Mesodermal cell (in vitro differentiated cells): ENCODE measurements at regions not wholly inside any gene's neighbourhood (a gene's known extent, or its start where the extent isn't known, plus 50 kb on each side); places are given as distances from the start of the nearest gene placed in this dataset.

Experiments used
- H3K27ac ChIP-seq: 2 replicates; pipeline ENCODE4 v1.7.0; 2013; ENCODE audit warnings: mild to moderate bottlenecking, low read depth, low read length, moderate library complexity; ENCODE audit not compliant: severe bottlenecking
- H3K36me3 ChIP-seq: 2 replicates; pipeline ENCODE4 v1.7.1; 2013; ENCODE audit warnings: mild to moderate bottlenecking, low read length, moderate library complexity; ENCODE audit not compliant: control insufficient read depth, insufficient read depth
- H3K4me1 ChIP-seq: one replicate; pipeline ENCODE4 v1.7.1; 2013; ENCODE audit warnings: mild to moderate bottlenecking, low read length; ENCODE audit not compliant: insufficient read depth, control insufficient read depth, poor library complexity, severe bottlenecking
- H3K4me3 ChIP-seq: 2 replicates; pipeline ENCODE4 v1.7.0; 2013; ENCODE audit warnings: low read length, control low read depth, mild to moderate bottlenecking; ENCODE audit not compliant: insufficient read depth, poor library complexity, severe bottlenecking; ENCODE audit errors: extremely low read depth
- H3K9me3 ChIP-seq: 2 replicates; pipeline ENCODE4 v1.7.1; 2013; ENCODE audit warnings: mild to moderate bottlenecking, low read length, moderate library complexity; ENCODE audit not compliant: control insufficient read depth
- WGBS, 2 experiments: methylation state at CpG; one replicate each; pipeline ENCODE4 v1.1.5; 2013; ENCODE audit warnings: missing lambda C conversion rate in 2 of 2; ENCODE audit not compliant: insufficient coverage in 2 of 2; 5-methylcytosine and 5-hydroxymethylcytosine counted together

DNA sequence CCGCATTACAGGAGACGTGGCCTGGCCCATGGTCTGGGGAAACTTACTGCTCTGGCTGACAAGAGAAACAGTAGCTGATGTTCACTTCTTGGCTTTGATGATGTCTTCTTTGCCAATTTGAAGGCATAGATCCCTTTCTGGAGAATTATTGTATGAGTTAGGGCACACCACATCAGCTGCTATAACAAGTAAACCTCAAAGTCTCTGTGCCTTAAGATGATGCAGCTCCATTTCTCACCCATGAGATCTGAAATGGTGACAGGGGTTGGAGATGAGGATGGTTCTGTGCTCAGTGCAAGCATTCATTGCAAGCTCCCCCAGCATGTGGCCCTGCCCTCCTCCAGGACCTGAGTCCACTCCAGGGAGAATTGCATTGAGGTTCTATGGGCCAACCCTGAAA lies 157.4 kb downstream of the IRX5 start:
- no peak overlapping the region for H3K27ac ChIP-seq
- no peaks in the 10 kb centered on the region for H3K4me1 ChIP-seq
- no peak overlapping the region for H3K4me3 ChIP-seq
- H3K36me3 ChIP-seq = no peaks in the 10 kb centered on the region
- no peaks in the 10 kb centered on the region for H3K9me3 ChIP-seq
- WGBS, 2 experiments = 100% methylated on average over 2 of the region's 2 CpGs

DNA sequence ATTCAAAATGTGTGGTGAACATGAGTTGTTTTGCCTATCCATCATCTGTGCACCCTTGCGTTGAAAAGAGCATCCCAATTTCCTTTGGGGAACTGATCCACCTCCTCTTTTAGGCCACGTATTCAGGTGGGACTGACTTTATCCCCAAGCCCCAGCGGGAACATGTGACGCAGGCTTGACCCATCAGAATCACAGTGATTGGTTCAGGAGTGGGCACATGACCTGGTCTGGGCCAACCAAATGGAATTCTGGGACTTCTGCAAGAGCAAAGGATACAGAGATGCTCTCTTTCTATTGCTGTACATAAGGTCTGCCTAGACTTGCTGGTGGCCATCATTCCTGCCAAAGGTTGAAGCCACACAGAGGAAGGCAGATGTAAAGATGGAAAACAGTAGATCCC lies 158.9 kb downstream of the IRX5 start:
- no peaks in the 10 kb centered on the region for H3K9me3 ChIP-seq
- H3K27ac ChIP-seq = no peak overlapping the region
- H3K4me1 ChIP-seq = no peaks in the 10 kb centered on the region
- no peaks in the 10 kb centered on the region for H3K36me3 ChIP-seq
- 93 to 97% methylated on average over 4 of the region's 4 CpGs for WGBS, 2 experiments
- no peak overlapping the region for H3K4me3 ChIP-seq

DNA sequence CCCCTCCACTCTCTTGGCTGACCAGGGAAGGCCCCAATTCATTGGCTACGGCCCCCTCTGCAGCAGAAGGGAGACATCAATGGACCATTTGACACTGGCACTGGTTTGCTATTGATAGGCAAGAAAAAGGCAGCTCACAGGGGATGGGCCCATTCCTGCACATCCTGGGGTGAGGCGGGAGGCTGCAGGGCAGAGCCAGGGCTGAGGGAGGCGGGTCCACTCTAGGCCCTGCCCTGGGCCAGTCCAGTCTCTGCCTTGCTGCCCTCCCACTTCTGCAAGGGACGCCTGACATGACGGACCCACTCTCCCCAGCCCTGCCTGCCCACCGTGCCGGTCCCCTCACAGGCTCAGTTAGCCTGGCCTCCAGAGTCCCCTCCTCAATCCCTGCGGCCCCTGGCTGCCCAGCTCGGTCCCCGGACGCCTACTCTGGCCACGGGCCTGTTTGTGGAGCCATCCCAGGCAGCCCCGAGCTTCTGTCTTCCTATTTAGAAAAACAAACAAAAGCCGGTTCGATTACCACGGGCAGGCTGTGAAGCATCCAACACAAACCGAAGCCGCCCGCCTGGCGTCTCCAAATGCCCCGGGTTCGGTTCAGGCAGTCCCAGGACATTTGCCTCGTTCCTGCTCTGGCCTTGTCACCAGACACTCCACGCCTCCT lies 160.7 kb downstream of the IRX5 start:
- Histone ChIP-seq H3K27ac (no peak overlapping the region), H3K36me3 (no peaks in the 10 kb centered on the region), H3K4me3 (no peak overlapping the region), H3K4me1 (no peaks in the 10 kb centered on the region), H3K9me3 (no peaks in the 10 kb centered on the region)
- 85 to 93% methylated on average over 21 to 22 of the region's 24 CpGs for WGBS, 2 experiments

DNA sequence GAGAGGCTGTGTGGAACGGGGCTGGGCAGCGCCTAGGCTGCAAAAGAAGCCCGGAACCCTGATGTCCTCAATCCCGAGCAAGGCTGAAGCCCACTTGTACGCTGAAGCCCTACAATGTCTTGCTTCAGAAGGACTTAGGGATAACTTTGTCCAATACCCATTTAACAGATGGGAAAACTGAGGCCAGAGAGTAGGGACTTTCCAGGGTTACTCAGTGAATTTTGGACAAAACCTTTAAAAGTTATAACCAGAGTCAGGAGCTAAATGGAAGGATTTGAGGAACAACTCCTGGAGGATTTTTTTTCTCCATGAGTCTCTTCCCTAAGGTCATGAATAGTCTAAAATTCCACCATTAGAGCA lies 161.2 kb downstream of the IRX5 start:
- Histone ChIP-seq H3K4me1 (no peaks in the 10 kb centered on the region), H3K27ac (no peak overlapping the region), H3K9me3 (no peaks in the 10 kb centered on the region), H3K36me3 (no peaks in the 10 kb centered on the region), H3K4me3 (no peak overlapping the region)
- WGBS, 2 experiments = 89 to 94% methylated on average over 5 of the region's 5 CpGs

DNA sequence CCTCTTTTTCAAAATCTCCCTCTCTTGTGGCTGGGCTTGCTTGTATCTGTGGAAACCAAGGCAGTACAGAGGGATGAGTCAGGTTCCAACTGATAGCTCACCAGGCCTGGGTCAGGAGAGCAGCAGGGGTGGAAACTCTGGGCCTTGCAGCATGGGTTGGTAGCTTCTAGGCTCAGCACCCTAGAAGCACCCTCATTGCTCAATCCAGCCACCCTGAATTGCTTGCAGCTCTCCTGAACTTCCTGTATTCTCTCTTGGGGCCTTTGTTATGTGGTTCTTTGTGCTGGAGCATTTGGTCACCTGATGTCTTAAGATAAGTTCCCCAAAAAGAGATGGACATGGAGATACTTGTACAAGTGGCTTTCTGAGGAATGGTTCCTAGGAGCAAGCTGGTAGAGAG lies 169.4 kb downstream of the IRX5 start:
- no peaks in the 10 kb centered on the region for H3K36me3 ChIP-seq

DNA sequence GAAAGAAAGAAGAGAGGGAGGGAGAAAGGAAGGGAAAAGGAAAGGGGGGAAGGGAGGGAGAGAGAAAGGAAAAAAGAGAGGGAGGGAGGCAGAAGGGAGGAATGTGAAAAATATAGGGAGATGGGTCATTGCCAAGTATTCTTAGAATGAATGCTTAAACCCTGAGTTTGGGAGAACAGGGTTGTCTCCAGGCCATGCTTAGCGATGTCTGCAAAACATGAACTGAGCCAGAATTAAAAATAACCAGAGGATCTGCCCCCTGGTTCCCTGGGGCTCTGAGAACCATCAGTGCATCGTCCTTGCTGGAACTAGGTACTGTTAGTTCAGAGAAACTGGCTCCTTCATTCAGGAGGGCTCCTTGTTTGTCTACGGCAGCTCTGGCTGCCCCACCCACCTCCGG lies 170.4 kb downstream of the IRX5 start:
- 81 to 97% methylated on average over 4 of the region's 4 CpGs for WGBS, 2 experiments
- H3K4me1 ChIP-seq = no peaks in the 10 kb centered on the region
- no peak overlapping the region for H3K27ac ChIP-seq
- H3K9me3 ChIP-seq = no peaks in the 10 kb centered on the region
- no peaks in the 10 kb centered on the region for H3K36me3 ChIP-seq
- H3K4me3 ChIP-seq = no peak overlapping the region

More for the DNA sequence above, 169.4 kb downstream of the IRX5 start:
- no peaks in the 10 kb centered on the region for H3K9me3 ChIP-seq
- H3K4me1 ChIP-seq = no peaks in the 10 kb centered on the region
- no peak overlapping the region for H3K4me3 ChIP-seq
- H3K27ac ChIP-seq = no peak overlapping the region

DNA sequence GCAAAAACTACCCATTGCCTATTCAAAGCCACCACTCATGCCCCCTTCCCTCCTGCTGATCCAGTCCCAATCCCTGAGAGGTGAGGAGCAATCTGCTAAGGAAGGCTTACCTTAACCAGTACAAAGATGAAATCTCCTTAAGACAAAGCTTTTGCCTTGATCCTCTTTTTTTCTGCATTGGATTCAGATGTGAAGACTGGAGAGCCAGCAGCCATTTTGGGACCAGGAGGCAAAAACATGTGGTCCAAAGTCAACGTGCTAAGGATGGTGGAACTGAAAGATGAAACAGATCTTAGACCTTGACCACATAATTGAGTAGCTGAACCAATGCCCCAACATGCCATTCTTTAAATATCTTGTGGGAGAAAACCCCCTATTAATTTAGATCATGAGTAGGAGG lies 171.4 kb downstream of the IRX5 start:
- no peaks in the 10 kb centered on the region for H3K36me3 ChIP-seq
- H3K9me3 ChIP-seq = no peaks in the 10 kb centered on the region
- no CpG with 5 or more reads among the region's 1 CpG for WGBS, 2 experiments
- H3K27ac ChIP-seq = no peak overlapping the region
- no peaks in the 10 kb centered on the region for H3K4me1 ChIP-seq
- H3K4me3 ChIP-seq = no peak overlapping the region

DNA sequence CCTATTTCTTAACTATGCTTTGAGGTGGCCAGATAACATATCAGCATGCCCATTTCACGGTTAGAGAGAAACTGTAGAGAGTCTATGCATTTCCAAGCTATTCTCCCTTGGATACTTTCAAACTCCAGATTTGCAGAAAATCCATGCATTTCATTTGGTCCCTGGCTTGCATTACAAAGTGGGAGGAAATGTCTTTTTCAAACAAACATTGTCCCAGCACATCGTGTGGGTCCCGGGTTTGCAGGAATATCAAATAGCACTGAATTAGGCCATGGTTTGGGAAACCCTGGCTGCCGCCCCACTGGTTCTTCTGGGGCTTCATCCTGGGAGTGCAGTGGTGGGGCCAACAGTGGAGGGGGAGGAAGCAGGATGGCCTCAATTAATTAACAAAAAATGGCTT lies 171.9 kb downstream of the IRX5 start:
- Histone ChIP-seq H3K27ac (no peak overlapping the region), H3K4me1 (no peaks in the 10 kb centered on the region), H3K4me3 (no peak overlapping the region), H3K36me3 (no peaks in the 10 kb centered on the region), H3K9me3 (no peaks in the 10 kb centered on the region)
- WGBS, 2 experiments = 60% methylated on average over 1 of the region's 4 CpGs; no CpG with 5 or more reads in 1 of the 2 experiments

DNA sequence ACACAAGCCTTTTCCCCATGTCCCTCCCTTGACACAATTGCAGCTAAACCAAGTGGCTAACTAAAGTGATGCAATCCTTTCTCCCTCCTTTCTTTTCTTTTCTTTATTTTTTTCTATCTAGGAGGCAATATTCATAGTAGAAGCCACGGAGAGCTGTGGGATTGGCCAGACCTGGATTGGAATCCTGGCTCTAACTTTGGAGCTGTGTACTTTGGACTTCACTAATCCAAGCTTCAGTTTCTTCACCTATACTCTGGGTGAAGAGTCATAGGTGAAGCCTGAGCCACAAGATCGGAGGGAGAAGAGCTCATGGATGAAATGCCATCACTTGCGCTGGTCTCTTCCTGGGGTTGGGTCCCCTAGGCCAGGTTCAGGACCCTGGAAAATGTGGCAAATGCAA lies 177.2 kb downstream of the IRX5 start:
- Histone ChIP-seq H3K4me1 (no peaks in the 10 kb centered on the region), H3K27ac (no peak overlapping the region), H3K9me3 (no peaks in the 10 kb centered on the region), H3K36me3 (no peaks in the 10 kb centered on the region), H3K4me3 (no peak overlapping the region)
- 92 to 100% methylated on average over 2 to 3 of the region's 3 CpGs for WGBS, 2 experiments

DNA sequence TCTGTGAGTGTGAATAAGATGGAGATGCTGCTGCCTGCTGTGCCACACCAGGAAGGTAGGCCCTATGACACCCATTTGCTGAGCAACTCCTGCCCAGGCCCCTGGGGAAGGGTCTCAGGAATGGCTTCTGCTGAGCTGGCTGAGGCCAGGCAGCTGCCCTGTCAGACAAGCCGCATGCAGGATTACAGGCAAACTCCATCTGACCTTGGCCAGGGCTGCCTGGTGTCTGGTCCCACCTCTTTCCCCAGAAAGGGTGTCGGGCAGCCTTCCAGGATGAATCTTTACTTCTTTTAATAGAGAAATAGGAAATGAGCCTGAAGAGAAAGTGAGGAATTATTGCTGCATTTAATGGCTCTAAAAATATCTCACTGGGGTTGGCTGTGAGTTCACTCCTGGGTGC lies 182.5 kb downstream of the IRX5 start:
- Histone ChIP-seq H3K4me3 (no peak overlapping the region), H3K36me3 (no peaks in the 10 kb centered on the region), H3K9me3 (no peaks in the 10 kb centered on the region), H3K4me1 (no peaks in the 10 kb centered on the region), H3K27ac (no peak overlapping the region)
- WGBS, 2 experiments = 91 to 100% methylated on average over 1 of the region's 2 CpGs

DNA sequence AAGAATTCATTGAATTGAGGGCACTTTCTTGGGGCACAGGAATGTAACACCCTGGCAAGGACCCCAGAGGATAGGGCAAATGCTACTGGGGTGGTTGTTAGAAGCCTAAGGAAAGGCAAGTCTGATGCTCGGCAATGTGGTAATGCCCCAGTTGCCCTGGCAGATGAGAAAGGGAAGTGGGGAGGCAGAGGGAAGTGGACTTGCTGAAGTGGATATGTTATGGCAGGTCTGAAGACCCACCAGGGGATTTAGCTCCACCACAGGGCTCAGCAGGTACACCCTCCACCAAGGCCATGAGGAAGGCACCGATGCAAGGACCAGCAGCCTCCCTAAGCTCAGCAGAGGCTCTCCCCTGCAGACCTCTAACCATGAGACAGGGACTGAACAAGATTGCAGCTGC lies 184.8 kb downstream of the IRX5 start:
- 100% methylated on average over 1 to 2 of the region's 2 CpGs for WGBS, 2 experiments
- no peak overlapping the region for H3K27ac ChIP-seq

More for the DNA sequence above, 184.8 kb downstream of the IRX5 start:
- no peaks in the 10 kb centered on the region for H3K36me3 ChIP-seq
- no peak overlapping the region for H3K4me3 ChIP-seq
- no peaks in the 10 kb centered on the region for H3K9me3 ChIP-seq
- H3K4me1 ChIP-seq = no peaks in the 10 kb centered on the region
